HG03354 (cell line): ENCODE measurements at regions not wholly inside any gene's neighbourhood (a gene's known extent, or its start where the extent isn't known, plus 50 kb on each side); places are given as distances from the start of the nearest gene placed in this dataset.

Source experiments
- ATAC-seq: cut with Tn5 transposase; IDR thresholded peaks from one replicate; pipeline ENCODE4 v1.9.1; 2021; ENCODE audit warnings: mild to moderate bottlenecking; ENCODE audit not compliant: unreplicated experiment, poor library complexity, severe bottlenecking

GRCh38 chr12:43104494-43104893 is 447.5 kb downstream of the ADAMTS20 start:
- no peak for ATAC-seq

- no peak for ATAC-seq
Measured at GRCh38 chr12:43103866-43104265, 448.1 kb downstream of the ADAMTS20 start.

- no peak for ATAC-seq
Measured at GRCh38 chr12:43102546-43103264, 449.3 kb downstream of the ADAMTS20 start.

GRCh38 chr12:43100231-43100630 is 451.8 kb downstream of the ADAMTS20 start:
- no peak for ATAC-seq

- ATAC-seq: no peak
Measured at GRCh38 chr12:43099691-43100163, 452.3 kb downstream of the ADAMTS20 start.

GRCh38 chr12:43098766-43099550 is 453.0 kb downstream of the ADAMTS20 start:
- ATAC-seq: no peak

- no peak for ATAC-seq
Measured at GRCh38 chr12:43098071-43098470, 453.9 kb downstream of the ADAMTS20 start.

- ATAC-seq: no peak
Measured at GRCh38 chr12:43097471-43097870, 454.5 kb downstream of the ADAMTS20 start.

GRCh38 chr12:43095669-43096280 is 456.2 kb downstream of the ADAMTS20 start:
- no peak for ATAC-seq

- no peak for ATAC-seq
Measured at GRCh38 chr12:43094886-43095575, 457.0 kb downstream of the ADAMTS20 start.

- no peak for ATAC-seq
Measured at GRCh38 chr12:43090981-43091380, 461.0 kb downstream of the ADAMTS20 start.

GRCh38 chr12:43087195-43088091 is 464.6 kb downstream of the ADAMTS20 start:
- no peak for ATAC-seq

GRCh38 chr12:43079476-43079875 is 472.5 kb downstream of the ADAMTS20 start:
- no peak for ATAC-seq

- ATAC-seq: no peak
Measured at GRCh38 chr12:43078976-43079375, 473.0 kb downstream of the ADAMTS20 start.

GRCh38 chr12:43072431-43072830 is 479.6 kb downstream of the ADAMTS20 start:
- ATAC-seq: no peak

- no peak for ATAC-seq
Measured at GRCh38 chr12:43069768-43070221, 480.2 kb upstream of the PRICKLE1 start.

- ATAC-seq: no peak
Measured at GRCh38 chr12:43066471-43066870, 476.9 kb upstream of the PRICKLE1 start.

- ATAC-seq: no peak
Measured at GRCh38 chr12:43063650-43064049, 474.1 kb upstream of the PRICKLE1 start.
